PC-9 (cell line): ENCODE measurements at regions not wholly inside any gene's neighbourhood (a gene's known extent, or its start where the extent isn't known, plus 50 kb on each side); places are given as distances from the start of the nearest gene placed in this dataset.

Experiments used
- BruUV-seq: library from RNA; stranded (reverse); fragments of 400-500 nt; replicated peaks from 2 replicates; lab custom pipeline; 2021; lab: Mats Ljungman, UMichigan
- CTCF ChIA-PET: fragments of 300-600 bp; sonication (Branson Sonifier 250); formaldehyde crosslinking; loops from one replicate; lab custom pipeline; 2022; ENCODE audit warnings: antibody characterized with exemption; lab: Charles Lee
- POLR2A ChIA-PET: fragments of 300-600 bp; sonication (Branson Sonifier 250); formaldehyde crosslinking; loops from one replicate; lab custom pipeline; 2022; ENCODE audit warnings: antibody characterized with exemption; ENCODE audit not compliant: unreplicated experiment; lab: Charles Lee
- DNase-seq, 2 experiments: peaks; one replicate each; pipeline versions ENCODE4 v3.0.0 to v3.0.0-alpha.2; 2015 to 2022; ENCODE audit warnings: mixed read lengths in 1 of 2
- H2AFZ ChIP-seq: fragments of 200-600 bp; sonication (generic); 2 replicates; pipeline ENCODE4 v1.8.1; 2017; ENCODE audit warnings: antibody characterized with exemption
- H3F3A ChIP-seq: fragments of 200-600 bp; sonication (generic); 2 replicates; pipeline ENCODE4 v1.8.1; 2017; ENCODE audit warnings: antibody characterized with exemption, mild to moderate bottlenecking, low read depth; ENCODE audit not compliant: insufficient read depth
- H3K27ac ChIP-seq: fragments of 200-600 bp; sonication (generic); 2 replicates; pipeline ENCODE4 v1.6.1; 2016; ENCODE audit warnings: mixed run types
- H3K27me3 ChIP-seq: fragments of 200-600 bp; sonication (generic); 2 replicates; pipeline ENCODE4 v1.6.1; 2016; ENCODE audit warnings: low read depth, mixed run types; ENCODE audit not compliant: insufficient read depth
- H3K36me3 ChIP-seq: fragments of 200-600 bp; sonication (generic); 2 replicates; pipeline ENCODE4 v1.6.1; 2016; ENCODE audit warnings: low read depth, mixed run types
- H3K4me1 ChIP-seq: fragments of 200-600 bp; sonication (generic); replicated peaks from 2 replicates; pipeline ENCODE4 v1.6.1; 2016; ENCODE audit warnings: mixed run types; ENCODE audit not compliant: insufficient read depth
- H3K4me2 ChIP-seq: fragments of 200-600 bp; sonication (generic); 2 replicates; pipeline ENCODE4 v1.6.1; 2017; ENCODE audit warnings: mixed run types
- H3K4me3 ChIP-seq: fragments of 200-600 bp; sonication (generic); 2 replicates; pipeline ENCODE4 v1.6.1; 2016; ENCODE audit warnings: mixed run types
- H3K79me2 ChIP-seq: fragments of 200-600 bp; sonication (generic); 2 replicates; pipeline ENCODE4 v1.6.1; 2017; ENCODE audit warnings: low read depth, mixed run types
- H3K9me2 ChIP-seq: fragments of 200-600 bp; sonication (generic); 2 replicates; pipeline ENCODE4 v1.8.1; 2017; ENCODE audit warnings: mild to moderate bottlenecking; ENCODE audit not compliant: insufficient read depth
- H3K9me3 ChIP-seq: fragments of 200-600 bp; sonication (generic); 2 replicates; pipeline ENCODE4 v1.8.1; 2016; ENCODE audit warnings: low read depth; ENCODE audit not compliant: insufficient read depth
- H4K20me1 ChIP-seq: fragments of 200-600 bp; sonication (generic); 2 replicates; pipeline ENCODE4 v1.8.1; 2017; ENCODE audit not compliant: insufficient read depth
- EZH2 ChIP-seq: fragments of 200-600 bp; sonication (generic); IDR thresholded peaks from 2 replicates; pipeline ENCODE4 v1.8.0; 2017; ENCODE audit warnings: antibody characterized with exemption, low read depth
- intact Hi-C: fragments of 100-400 bp; cut with micrococcal nuclease; formaldehyde crosslinking; loops from one replicate; pipeline ENCODE4 v1.10.0; 2022; ENCODE audit not compliant: unreplicated experiment
- TF ChIP-seq, protein P1 (sequence below): fragments of 200-600 bp; sonication (generic); conservative IDR thresholded peaks from 2 replicates; pipeline ENCODE4 v1.6.1; 2017; ENCODE audit warnings: mixed run types, antibody characterized with exemption, mild to moderate bottlenecking, moderate library complexity

DNA sequence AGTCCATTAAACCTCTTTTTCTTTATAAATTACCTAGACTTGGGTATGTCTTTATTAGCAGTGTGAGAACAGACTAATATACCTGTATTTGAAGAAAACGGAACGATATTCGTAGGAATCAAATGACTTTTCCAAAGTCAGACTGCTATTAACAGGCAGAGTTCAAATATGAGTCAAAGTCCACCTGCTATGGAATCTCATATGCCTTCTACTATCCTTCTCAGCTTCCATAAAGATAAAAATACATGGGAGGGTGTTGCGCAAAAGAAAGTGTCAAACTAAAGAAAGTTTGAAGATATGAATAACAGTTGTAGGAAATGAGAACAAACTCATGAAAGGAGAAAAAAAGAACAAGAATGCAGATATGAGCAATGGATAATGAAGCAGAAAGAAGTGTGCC, 704.6 kb downstream of the EFNB2 start:
- ChIA-PET CTCF (no interaction called here), POLR2A (no interaction called here)
- BruUV-seq, result no TSS peak
- Histone ChIP-seq H3K4me2 (no peak overlapping the region), H3F3A (no peaks in the 10 kb centered on the region), H4K20me1 (no peaks in the 10 kb centered on the region), H3K36me3 (no peaks in the 10 kb centered on the region), H3K9me3 (peaks cover 15% of the 10 kb centered on the region; the same call in 1 of the 2 replicates), H3K79me2 (no peaks in the 10 kb centered on the region), H2AFZ (no peak overlapping the region), H3K27me3 (no peaks in the 10 kb centered on the region), H3K9me2 (no peaks in the 10 kb centered on the region), H3K4me1 (no peaks in the 10 kb centered on the region), H3K4me3 (no peak overlapping the region), H3K27ac (no peak overlapping the region)
- DNase-seq, result no peak
- intact Hi-C loops, result no loop called here
- TF ChIP-seq EZH2, result no peak
- TF ChIP-seq, protein P1, sequence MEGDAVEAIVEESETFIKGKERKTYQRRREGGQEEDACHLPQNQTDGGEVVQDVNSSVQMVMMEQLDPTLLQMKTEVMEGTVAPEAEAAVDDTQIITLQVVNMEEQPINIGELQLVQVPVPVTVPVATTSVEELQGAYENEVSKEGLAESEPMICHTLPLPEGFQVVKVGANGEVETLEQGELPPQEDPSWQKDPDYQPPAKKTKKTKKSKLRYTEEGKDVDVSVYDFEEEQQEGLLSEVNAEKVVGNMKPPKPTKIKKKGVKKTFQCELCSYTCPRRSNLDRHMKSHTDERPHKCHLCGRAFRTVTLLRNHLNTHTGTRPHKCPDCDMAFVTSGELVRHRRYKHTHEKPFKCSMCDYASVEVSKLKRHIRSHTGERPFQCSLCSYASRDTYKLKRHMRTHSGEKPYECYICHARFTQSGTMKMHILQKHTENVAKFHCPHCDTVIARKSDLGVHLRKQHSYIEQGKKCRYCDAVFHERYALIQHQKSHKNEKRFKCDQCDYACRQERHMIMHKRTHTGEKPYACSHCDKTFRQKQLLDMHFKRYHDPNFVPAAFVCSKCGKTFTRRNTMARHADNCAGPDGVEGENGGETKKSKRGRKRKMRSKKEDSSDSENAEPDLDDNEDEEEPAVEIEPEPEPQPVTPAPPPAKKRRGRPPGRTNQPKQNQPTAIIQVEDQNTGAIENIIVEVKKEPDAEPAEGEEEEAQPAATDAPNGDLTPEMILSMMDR, result no peak

DNA sequence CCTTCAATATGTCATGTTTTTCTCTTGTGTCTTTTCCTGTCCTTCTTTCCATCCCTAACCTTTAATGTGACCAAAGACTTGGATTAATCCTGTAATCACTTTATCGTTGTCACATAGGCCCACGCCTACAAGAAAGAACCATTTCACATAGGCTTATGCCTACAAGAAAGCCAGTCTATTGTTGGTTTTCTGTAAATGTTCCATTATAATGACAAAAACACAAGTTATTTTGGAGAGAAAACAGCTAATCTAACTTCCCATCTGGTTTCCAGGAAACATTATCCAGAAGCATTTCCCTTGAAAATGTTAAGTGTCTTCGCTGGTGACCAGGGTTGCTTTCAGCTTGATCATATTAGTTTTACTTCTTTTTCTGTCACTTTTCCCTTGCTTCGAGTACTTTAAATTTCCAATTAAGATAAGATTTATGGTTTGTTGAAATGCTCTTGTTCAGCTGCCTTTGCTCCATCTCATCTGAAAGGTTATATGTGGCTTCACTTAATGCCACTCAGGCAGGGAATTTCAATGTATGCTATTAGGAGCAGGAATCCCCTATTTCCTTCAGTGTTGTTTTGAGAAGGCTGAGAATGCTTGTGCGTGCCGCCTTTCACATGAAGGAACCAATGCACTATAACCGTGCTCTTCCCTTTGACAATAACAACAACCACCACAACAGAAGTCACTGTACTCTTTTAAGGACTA, 708.2 kb downstream of the EFNB2 start:
- CTCF ChIA-PET, result no interaction called here

DNA sequence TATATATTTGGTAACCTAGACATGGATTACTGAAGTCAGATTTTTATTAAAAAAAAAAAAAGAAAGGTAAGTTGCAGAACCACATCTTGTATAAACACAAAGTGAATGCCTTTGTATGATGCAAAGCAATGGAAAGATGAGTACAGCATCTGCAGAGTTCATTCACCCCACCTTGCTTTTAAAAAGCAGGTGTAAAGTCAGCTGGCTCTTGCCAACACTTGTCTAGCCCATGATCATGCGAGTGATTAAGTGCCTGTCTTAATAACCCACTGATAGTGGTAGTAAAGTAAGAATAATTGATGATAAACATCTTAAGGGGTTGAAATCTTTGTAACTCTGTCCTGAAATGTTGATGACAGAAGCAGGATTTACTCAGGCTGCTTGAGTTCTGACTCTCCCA, 710.4 kb downstream of the EFNB2 start:
- BruUV-seq, result no TSS peak
- Histone ChIP-seq H3K9me3 (peaks cover 15% of the 10 kb centered on the region; the same call in 1 of the 2 replicates), H3K27ac (peak overlapping the region; percentile 63), H3K9me2 (no peaks in the 10 kb centered on the region), H3F3A (no peaks in the 10 kb centered on the region), H3K36me3 (no peaks in the 10 kb centered on the region), H2AFZ (peak overlapping the region; percentile 53; the same call in 1 of the 2 replicates), H3K4me2 (peak overlapping the region; percentile 23), H3K27me3 (no peaks in the 10 kb centered on the region), H3K4me3 (no peak overlapping the region), H3K4me1 (peaks cover 12% of the 10 kb centered on the region), H4K20me1 (no peaks in the 10 kb centered on the region), H3K79me2 (no peaks in the 10 kb centered on the region)
- ChIA-PET POLR2A (interaction anchor here (0.7 kb wide), 1 partner anchor 90 kb away, joined by 14 read pairs; no protein-coding TSS in a partner anchor), CTCF (no interaction called here)
- peak in 1 of 2 experiments; percentile 83 for DNase-seq
- intact Hi-C loops, result no loop called here
- TF ChIP-seq, protein P1, result no peak
- TF ChIP-seq EZH2, result no peak

More for the DNA sequence above, 708.2 kb downstream of the EFNB2 start:
- Histone ChIP-seq H3K9me2 (no peaks in the 10 kb centered on the region), H3K36me3 (no peaks in the 10 kb centered on the region), H4K20me1 (no peaks in the 10 kb centered on the region), H3K27ac (no peak overlapping the region), H2AFZ (no peak overlapping the region), H3K27me3 (no peaks in the 10 kb centered on the region), H3K9me3 (peaks cover 15% of the 10 kb centered on the region; the same call in 1 of the 2 replicates), H3K4me3 (no peak overlapping the region), H3K79me2 (no peaks in the 10 kb centered on the region), H3F3A (no peaks in the 10 kb centered on the region), H3K4me1 (peaks cover 12% of the 10 kb centered on the region), H3K4me2 (no peak overlapping the region)
- POLR2A ChIA-PET, result no interaction called here
- no peak for TF ChIP-seq EZH2
- TF ChIP-seq, protein P1, result no peak
- DNase-seq, result no peak
- intact Hi-C loops, result no loop called here
- no TSS peak for BruUV-seq
